ENCODE measurements at regions not wholly inside any gene's neighbourhood (a gene's known extent, or its start where the extent isn't known, plus 50 kb on each side); places are given as distances from the start of the nearest gene placed in this dataset.
A peak's percentile ranks its signal among the peaks of the same experiment; 100 is the strongest.
"Not testable (repeated sequence)": the region's sequence is repeated elsewhere in the genome, so short reads cannot be mapped to it uniquely, and the experiment has no call there.

- no peak for DNase-seq (ENCODE audit: extremely low read depth, low read depth)
Measured at GRCh38 chr5:84791138-84791537, 406.5 kb upstream of the EDIL3 start.

DNA sequence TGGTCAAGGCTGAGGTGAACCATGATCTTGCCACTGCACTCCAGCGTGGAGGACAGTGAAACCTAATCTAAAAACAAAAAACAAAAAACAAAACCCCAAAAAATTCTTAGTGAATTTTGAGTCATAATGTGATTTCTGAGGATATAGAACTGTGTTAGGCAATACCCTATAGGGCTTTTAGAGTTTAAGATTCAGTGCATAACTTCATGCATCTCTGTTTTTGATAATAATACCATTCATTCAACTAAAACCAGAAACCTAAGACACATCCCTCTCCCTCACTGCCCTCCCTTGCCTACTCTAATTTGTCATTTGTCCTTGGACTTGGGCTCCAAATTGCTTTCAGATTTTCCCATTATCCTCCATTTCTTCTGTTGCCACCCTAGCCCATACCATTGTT is 405.7 kb upstream of the EDIL3 start:
- DNase-seq (ENCODE audit: extremely low read depth, low read depth) = no peak

GRCh38 chr5:84783003-84783402 is 398.3 kb upstream of the EDIL3 start:
- no peak for DNase-seq (ENCODE audit: extremely low read depth, low read depth)

DNA sequence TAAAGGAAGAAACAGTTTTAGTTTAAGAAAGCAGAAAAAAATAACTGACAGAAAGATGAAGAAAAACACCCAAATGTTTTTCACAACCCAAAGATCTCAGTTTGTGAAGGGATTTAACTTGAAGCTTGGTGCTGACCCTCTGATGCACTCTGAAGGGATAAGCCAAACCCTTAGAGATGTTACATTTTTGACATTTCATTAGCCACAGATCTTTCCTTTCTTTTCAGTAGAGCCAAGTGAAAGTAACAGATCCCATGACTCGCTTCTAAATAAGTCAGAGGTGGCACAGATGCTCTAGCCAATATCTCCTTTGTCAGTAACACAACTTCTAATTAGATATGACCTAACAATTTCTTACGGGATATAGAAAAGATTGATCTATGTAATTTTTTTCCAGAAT is 394.5 kb upstream of the EDIL3 start:
- DNase-seq (ENCODE audit: extremely low read depth, low read depth) = no peak

DNA sequence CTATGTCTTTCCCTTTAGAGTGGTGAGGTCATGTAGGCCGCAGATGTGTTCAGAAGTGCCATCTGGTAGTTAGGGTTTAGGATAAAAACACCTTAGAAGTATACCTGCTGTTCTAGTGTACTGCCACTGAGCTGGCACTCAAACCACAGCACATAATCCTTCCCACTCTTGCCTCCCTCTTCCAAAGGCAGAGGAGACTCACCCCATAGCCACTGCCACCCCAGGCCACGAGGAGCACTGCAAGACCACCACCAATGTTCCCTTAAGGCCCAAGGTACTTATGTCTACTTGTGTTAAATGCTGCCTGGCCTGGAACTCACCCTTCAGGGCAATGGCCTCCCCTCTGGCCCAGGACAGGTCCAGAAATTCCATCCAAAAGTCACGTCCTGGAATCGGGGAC is 379.5 kb upstream of the EDIL3 start:
- DNase-seq (ENCODE audit: extremely low read depth, low read depth) = no peak

DNA sequence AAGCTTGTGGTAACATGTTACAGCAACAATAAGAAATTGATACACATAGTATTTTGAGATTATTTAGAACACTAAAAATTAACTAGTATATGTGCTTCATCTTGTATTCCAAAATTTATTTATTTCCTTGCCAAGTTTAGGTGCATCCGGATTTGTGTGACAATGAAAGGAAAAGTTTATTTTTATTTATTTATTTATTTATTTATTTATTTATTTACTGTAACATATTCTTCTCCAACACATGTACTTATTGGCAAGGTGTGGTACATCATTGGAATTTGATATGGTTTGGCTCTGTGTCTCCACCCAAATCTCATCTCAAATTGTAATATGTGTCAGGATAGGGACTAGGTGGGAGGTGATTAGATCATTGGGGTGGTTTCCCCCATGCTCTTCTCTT is 373.3 kb upstream of the EDIL3 start:
- no peak for DNase-seq (ENCODE audit: extremely low read depth, low read depth)

GRCh38 chr5:84752780-84753179 is 368.1 kb upstream of the EDIL3 start:
- no peak for DNase-seq (ENCODE audit: extremely low read depth, low read depth)

DNA sequence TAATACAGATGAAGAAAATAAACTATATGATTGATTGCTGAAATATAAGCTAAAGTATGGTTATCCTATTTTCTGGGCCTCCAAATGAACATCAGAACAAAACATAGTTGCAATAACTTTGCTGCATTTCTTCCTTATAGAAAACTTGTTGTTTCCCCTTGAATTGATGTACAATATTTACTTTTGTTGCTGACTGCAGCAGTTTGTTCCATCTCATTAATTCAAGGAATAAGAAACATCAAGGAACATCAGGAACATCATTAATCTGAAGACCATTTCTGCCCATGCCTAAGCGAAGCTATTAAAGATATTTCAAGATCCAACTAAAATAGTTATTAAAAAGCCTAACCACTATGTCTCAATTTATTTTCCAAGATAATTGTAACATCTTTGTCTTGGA is 363.6 kb upstream of the EDIL3 start:
- no peak for DNase-seq (ENCODE audit: extremely low read depth, low read depth)

DNA sequence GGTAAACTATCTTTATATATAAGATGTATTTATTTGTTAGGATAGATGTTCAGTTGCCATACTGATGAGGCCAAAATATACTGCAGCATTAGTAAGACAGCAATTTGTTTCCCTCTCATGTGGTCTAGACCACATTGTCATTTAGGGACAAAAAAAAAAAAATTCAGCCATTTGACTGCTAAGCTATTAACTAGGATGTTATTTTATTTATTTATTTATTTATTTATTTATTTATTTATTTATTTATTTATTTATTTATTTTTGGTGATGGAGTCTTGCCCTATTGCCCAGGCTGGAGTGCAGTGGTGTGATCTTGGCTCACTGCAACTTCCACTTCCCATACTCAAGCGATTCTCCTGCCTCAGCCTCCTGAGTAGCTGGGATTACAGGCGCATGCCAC is 361.6 kb upstream of the EDIL3 start:
- not testable (repeated sequence) for DNase-seq (ENCODE audit: extremely low read depth, low read depth)

DNA sequence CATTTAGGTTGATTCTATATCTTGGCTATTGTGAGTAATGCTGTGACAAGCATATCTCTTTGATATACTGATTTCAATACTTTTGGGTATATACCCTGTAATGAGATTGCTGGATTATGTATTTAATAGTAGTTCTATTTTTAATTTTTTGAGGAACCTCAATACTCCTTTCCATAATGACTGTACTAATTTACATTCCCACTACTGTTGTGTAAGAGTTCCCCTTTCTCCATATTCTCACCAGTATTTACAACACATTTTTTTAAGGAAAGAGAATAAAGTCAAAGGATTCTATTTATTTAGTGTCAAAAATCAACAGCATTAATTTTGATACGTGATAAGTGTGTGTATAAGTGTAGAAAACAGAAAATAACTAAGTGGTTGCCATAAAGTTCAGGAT is 356.4 kb upstream of the EDIL3 start:
- DNase-seq (ENCODE audit: extremely low read depth, low read depth) = no peak

DNA sequence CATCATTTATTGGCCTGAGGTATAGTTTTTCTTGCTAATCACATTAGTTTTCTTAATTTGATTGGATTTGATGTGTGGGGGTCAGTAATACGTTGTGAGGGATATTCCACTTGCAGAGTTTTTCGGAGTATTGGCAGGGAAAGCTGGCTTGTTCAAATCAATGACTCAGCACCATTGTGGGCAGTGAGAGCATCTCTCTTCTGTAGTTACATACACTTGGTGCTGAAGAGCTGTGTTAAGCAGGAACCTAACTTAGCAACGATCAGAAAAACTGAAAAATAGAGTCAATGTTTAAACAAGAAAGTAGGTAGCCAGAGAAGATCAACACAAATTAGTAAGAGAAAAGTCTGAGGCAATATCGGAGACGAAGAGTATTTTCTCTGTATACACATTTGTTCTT is 344.6 kb upstream of the EDIL3 start:
- DNase-seq (ENCODE audit: extremely low read depth, low read depth) = peak; percentile 27

GRCh38 chr5:84727708-84728107 is 343.0 kb upstream of the EDIL3 start:
- DNase-seq (ENCODE audit: extremely low read depth, low read depth) = no peak

DNA sequence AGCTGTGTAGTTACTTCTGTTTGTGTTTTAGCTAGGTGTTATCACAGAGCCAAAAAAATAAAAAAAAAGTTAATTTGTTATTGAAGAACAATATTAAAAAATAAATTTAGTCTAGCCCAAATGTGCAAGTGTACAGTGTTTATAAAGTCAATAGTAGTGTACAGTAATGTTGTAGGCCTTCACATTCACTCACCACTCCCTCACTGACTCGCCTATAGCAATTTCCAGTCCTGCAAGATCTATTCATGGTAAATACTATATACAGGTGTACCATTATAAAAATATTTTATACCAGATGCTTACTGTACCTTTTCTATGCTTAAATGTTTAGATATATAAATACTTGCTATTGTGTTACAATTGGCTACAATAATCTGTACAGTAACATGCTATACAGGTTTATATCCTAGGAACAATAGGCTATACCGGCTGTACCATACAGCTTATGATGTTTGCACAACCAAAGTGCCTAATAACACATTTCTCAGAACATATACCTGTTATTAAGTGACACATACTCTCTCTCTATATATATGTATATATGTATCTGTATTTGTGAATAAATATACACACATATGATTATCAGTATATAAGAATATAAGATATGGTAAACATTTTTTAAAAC is 341.4 kb upstream of the EDIL3 start:
- DNase-seq (ENCODE audit: extremely low read depth, low read depth) = no peak

- DNase-seq (ENCODE audit: extremely low read depth, low read depth) = no peak
Measured at GRCh38 chr5:84724683-84725082, 340.0 kb upstream of the EDIL3 start.

- DNase-seq (ENCODE audit: extremely low read depth, low read depth) = no peak
Measured at GRCh38 chr5:84724181-84724580, 339.5 kb upstream of the EDIL3 start.

- DNase-seq (ENCODE audit: extremely low read depth, low read depth) = no peak
Measured at GRCh38 chr5:84718377-84718776, 333.7 kb upstream of the EDIL3 start.

DNA sequence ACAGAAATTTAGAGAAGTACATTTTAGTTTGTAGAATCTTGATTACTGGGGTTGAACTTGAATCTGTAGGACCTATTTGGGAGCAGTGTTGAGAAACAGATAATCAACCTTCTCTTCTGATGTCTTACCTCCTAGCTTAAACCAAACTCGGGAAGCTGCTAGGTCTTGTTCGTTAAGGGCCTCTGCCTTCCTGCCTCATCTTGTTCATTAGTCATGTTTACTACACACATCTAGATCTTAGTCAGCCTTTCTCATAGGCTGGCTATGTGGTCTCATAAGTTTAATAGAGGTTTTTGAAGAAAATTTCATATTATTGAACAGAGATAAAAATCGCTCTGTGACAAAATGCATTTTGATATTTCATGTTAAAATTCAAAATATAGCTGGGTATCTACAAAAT is 331.0 kb upstream of the EDIL3 start:
- no peak for DNase-seq (ENCODE audit: extremely low read depth, low read depth)

DNA sequence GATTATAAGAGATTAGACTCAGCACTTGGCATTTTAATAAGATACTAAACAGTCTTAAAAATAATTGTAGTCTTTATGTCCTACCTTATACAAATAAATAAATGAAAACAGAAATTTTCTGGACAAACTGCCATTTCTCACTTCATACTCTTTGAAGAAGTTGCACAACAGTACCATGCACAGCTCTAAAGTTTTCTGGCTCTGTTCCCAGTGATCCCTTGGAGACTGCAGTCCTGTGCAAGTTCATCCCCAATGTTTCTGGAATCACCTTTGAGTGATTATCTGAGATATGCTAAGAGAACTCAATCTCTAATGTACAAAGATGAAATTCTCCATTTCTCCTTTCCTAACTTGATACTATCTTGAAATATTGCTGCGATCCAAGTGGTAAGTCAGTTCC is 330.4 kb upstream of the EDIL3 start:
- no peak for DNase-seq (ENCODE audit: extremely low read depth, low read depth)

- no peak for DNase-seq (ENCODE audit: extremely low read depth, low read depth)
Measured at GRCh38 chr5:84709075-84709474, 324.4 kb upstream of the EDIL3 start.

DNA sequence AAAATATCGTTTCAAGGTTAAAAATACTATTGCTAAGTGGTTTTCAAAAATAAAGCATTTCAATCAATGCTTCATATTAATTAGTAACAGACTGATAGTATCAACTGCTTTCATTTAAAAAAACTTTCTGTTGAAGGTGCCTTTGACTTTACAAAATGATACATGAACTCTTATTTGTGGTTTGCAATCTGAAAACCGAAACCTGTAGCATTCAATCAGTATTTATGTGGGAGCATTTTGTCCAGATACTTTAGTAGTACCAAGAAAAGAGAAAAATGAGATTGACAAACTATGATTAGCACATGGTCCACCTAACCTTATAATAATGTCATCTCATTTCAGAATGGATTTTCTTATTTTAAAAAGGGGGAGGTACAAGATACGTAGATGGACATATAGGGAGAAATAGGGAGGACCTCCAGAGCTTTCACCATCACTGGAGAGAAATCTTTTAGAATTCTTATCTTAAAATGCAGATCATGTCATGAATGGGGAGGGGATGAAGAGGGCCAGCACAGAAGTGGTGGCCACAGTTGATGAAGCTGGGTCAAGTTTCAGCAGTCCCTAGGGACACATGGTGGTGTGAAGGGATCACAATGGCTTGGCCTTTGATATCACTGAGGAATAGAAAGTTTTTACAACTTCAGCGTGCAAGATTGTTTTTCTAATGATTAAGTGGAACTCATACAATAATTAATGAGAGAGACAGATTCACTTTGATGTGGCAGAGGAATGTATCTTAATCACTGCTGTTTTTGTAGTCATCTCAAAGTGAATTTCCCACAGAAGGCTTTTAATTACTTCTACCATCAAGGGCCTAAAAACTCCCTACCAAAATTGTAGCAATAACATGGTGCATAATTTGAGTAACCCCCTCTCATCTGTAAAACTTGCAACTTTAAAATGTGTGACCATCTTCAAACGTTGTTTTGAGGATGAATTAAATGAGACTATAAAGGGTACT is 322.3 kb upstream of the EDIL3 start:
- no peak for DNase-seq (ENCODE audit: extremely low read depth, low read depth)

DNA sequence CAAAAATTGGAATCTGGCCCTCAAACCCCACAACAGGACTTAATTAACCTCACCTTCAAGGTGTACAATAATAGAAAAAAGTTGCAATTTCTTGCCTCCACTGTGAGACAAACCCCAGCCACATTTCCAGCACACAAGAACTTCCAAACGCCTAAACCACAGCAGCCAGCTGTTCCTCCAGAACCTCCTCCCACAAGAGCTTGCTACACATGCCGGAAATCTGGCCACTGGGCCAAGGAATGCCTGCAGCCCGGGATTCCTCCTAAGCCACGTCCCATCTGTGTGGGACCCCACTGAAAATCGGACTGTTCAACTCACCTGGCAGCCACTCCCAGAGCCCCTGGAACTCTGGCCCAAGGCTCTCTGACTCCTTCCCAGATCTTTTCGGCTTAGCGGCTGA is 315.9 kb upstream of the EDIL3 start:
- not testable (repeated sequence) for DNase-seq (ENCODE audit: extremely low read depth, low read depth)

DNA sequence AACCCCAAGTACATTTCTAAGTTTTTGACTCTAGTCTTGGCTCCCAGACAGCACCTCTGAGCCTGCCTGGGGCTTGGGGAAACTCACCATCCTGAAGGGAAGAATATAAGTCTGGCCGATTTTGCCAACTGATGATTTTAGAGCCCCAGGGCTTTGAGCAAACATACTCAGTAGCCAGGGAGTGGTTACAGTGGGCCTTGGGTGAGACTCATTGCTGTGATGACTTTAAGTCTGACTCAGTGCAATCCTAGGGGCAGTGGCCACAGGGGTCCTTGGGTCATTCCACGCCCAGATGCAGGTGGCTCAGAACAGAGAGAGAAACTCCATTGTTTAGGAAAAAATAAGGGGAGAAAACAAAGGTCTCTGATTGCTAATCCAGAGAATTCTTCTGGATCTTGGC is 312.0 kb upstream of the EDIL3 start:
- DNase-seq (ENCODE audit: extremely low read depth, low read depth) = no peak

Measured in NCI-H460 (cell line).